Left lung (tissue), 4 donors: ENCODE measurements at regions not wholly inside any gene's neighbourhood (a gene's known extent, or its start where the extent isn't known, plus 50 kb on each side); places are given as distances from the start of the nearest gene placed in this dataset.
A peak's percentile ranks its signal among the peaks of the same experiment; 100 is the strongest.
"Not testable (repeated sequence)": the region's sequence is repeated elsewhere in the genome, so short reads cannot be mapped to it uniquely, and the experiment has no call there.

Source experiments
- ATAC-seq: fragments of 200-7000 bp; cut with Tn5 transposase; one replicate; pipeline ENCODE4 v1.9.1; 2020; ENCODE audit warnings: moderate library complexity
- DNase-seq, 4 donors: peaks; one replicate each; pipeline ENCODE4 v3.0.0-alpha.2; 2013 to 2020
- H3K27ac ChIP-seq, 2 donors: fragments of 200-600 bp; sonication (generic) in 1 of 2; one replicate each; pipeline versions ENCODE4 v1.5.0 to v1.8.0; 2020 to 2021
- H3K27me3 ChIP-seq, 2 donors: fragments of 200-600 bp; sonication (generic) in 1 of 2; one replicate each; pipeline versions ENCODE4 v1.5.0 to v1.8.0; 2020 to 2021
- H3K36me3 ChIP-seq, 2 donors: fragments of 200-600 bp; sonication (generic) in 1 of 2; one replicate each; pipeline versions ENCODE4 v1.5.0 to v1.8.0; 2020 to 2021
- H3K4me1 ChIP-seq, 2 donors: fragments of 200-600 bp; one replicate each; pipeline ENCODE4 v1.8.0; 2021
- H3K4me3 ChIP-seq, 2 donors: fragments of 200-600 bp; sonication (generic) in 1 of 2; one replicate each; pipeline versions ENCODE4 v1.5.0 to v1.8.0; 2020 to 2021; ENCODE audit warnings: mild to moderate bottlenecking in 1 of 2
- H3K9me3 ChIP-seq, 2 donors: fragments of 200-600 bp; sonication (generic) in 1 of 2; one replicate each; pipeline versions ENCODE4 v1.5.0 to v1.8.0; 2020 to 2021
- CTCF ChIP-seq, 2 donors: fragments of 200-600 bp; sonication (generic) in 1 of 2; IDR thresholded peaks; one replicate each; pipeline versions ENCODE4 v1.5.0 to v1.8.0; 2021; ENCODE audit warnings: antibody characterized with exemption in 2 of 2
- intact Hi-C, 2 donors: fragments of 100-400 bp; cut with DNase I; formaldehyde crosslinking; loops; one replicate each; pipeline versions ENCODE4 v1.11.2 to v1.14.2; 2022
- donor health status: DM: no; HTN: yes; CAD: no.
- donor health status: DM: no; HTN: no; CAD: no.

- Histone ChIP-seq H3K36me3 (no peaks in the 10 kb centered on the region), H3K27ac (peak overlapping the region; percentile 63 to 87), H3K9me3 (peaks cover 0 to 2% of the 10 kb centered on the region in 2 donors), H3K4me1 (peaks cover 0 to 61% of the 10 kb centered on the region in 2 donors), H3K4me3 (no peak overlapping the region), H3K27me3 (no peaks in the 10 kb centered on the region)
- TF ChIP-seq CTCF (IDR thresholded peaks at IDR 0.05), result no peak
- intact Hi-C loops, result no loop called here
- DNase-seq (no peak), ATAC-seq (no peak)
Measured at GRCh38 chr12:47360093-47360480, 280.3 kb upstream of the AMIGO2 start.

- intact Hi-C loops, result no loop called here
- no peak for ATAC-seq
- no peaks in the 10 kb centered on the region for H3K27me3 ChIP-seq
- H3K9me3 ChIP-seq, result peaks cover 0 to 2% of the 10 kb centered on the region in 2 donors
- H3K36me3 ChIP-seq, result no peaks in the 10 kb centered on the region
- no peak overlapping the region for H3K4me3 ChIP-seq
- no peak for DNase-seq
- peak overlapping the region in 1 of 2 donors; percentile 87 for H3K27ac ChIP-seq
- peaks cover 0 to 61% of the 10 kb centered on the region in 2 donors for H3K4me1 ChIP-seq
- no peak for TF ChIP-seq CTCF (IDR thresholded peaks at IDR 0.05)
Measured at GRCh38 chr12:47359310-47360092, 279.7 kb upstream of the AMIGO2 start.

GRCh38 chr12:47357006-47357405 lies 277.2 kb upstream of the AMIGO2 start:
- H3K9me3 ChIP-seq, H3K36me3 ChIP-seq, DNase-seq, intact Hi-C loops, ATAC-seq, H3K4me3 ChIP-seq, H3K27me3 ChIP-seq: not testable (repeated sequence)
- Histone ChIP-seq H3K27ac (peak overlapping the region in 1 of 2 donors; percentile 90), H3K4me1 (peaks cover 0 to 59% of the 10 kb centered on the region in 2 donors)

- Histone ChIP-seq H3K27ac (peak overlapping the region in 1 of 2 donors; percentile 90), H3K4me3 (no peak overlapping the region), H3K9me3 (peaks cover 0 to 2% of the 10 kb centered on the region in 2 donors), H3K27me3 (no peaks in the 10 kb centered on the region), H3K4me1 (peaks cover 0 to 51% of the 10 kb centered on the region in 2 donors), H3K36me3 (no peaks in the 10 kb centered on the region)
- ATAC-seq, result peak; percentile 70
- DNase-seq, result no peak
- intact Hi-C loops, result no loop called here
- TF ChIP-seq CTCF (IDR thresholded peaks at IDR 0.05), result no peak
Measured at GRCh38 chr12:47356129-47356700, 276.5 kb upstream of the AMIGO2 start.

- intact Hi-C loops, result no loop called here
- no peaks in the 10 kb centered on the region for H3K27me3 ChIP-seq
Measured at GRCh38 chr12:47353508-47353907, 273.7 kb upstream of the AMIGO2 start.

More at GRCh38 chr12:47353508-47353907, 273.7 kb upstream of the AMIGO2 start:
- Histone ChIP-seq H3K4me1 (peaks cover 0 to 33% of the 10 kb centered on the region in 2 donors), H3K27ac (no peak overlapping the region), H3K36me3 (no peaks in the 10 kb centered on the region), H3K9me3 (no peaks in the 10 kb centered on the region), H3K4me3 (no peak overlapping the region)
- no peak for ATAC-seq
- no peak for TF ChIP-seq CTCF (IDR thresholded peaks at IDR 0.05)
- DNase-seq, result no peak
